ENCODE measurements at regions not wholly inside any gene's neighbourhood (a gene's known extent, or its start where the extent isn't known, plus 50 kb on each side); places are given as distances from the start of the nearest gene placed in this dataset.

- Histone ChIP-seq H3K4me3 (no peak overlapping the region), H3K27me3 (peaks cover 9% of the 10 kb centered on the region), H3K9me3 (no peaks in the 10 kb centered on the region), H3K36me3 (no peaks in the 10 kb centered on the region), H3K27ac (no peak overlapping the region), H3K4me1 (no peaks in the 10 kb centered on the region)
- TF ChIP-seq CTCF (IDR thresholded peaks at IDR 0.05) (no peak), EP300 (IDR thresholded peaks at IDR 0.05) (no peak), POLR2AphosphoS5 (IDR thresholded peaks at IDR 0.05) (no peak), POLR2A (IDR thresholded peaks at IDR 0.05) (no peak)
- ATAC-seq = no peak
- 11 to 31% methylated on average over 1 of the region's 1 CpG for WGBS, 2 donors (ENCODE audit: low coverage in 1 of 2)
Measured at GRCh38 chr3:140828585-140828984, 113.1 kb upstream of the SLC25A36 start.

- no peaks in the 10 kb centered on the region for H3K4me1 ChIP-seq
- no peak overlapping the region for H3K4me3 ChIP-seq
- no peak overlapping the region for H3K27ac ChIP-seq
- ATAC-seq = no peak
- peaks cover 9% of the 10 kb centered on the region for H3K27me3 ChIP-seq
- TF ChIP-seq POLR2AphosphoS5 (IDR thresholded peaks at IDR 0.05) = no peak
- no peak for TF ChIP-seq CTCF (IDR thresholded peaks at IDR 0.05)
- no peak for TF ChIP-seq EP300 (IDR thresholded peaks at IDR 0.05)
- no peak for TF ChIP-seq POLR2A (IDR thresholded peaks at IDR 0.05)
- WGBS, 2 donors (ENCODE audit: low coverage in 1 of 2) = 89 to 90% methylated on average over 1 of the region's 1 CpG
- H3K9me3 ChIP-seq = no peaks in the 10 kb centered on the region
- H3K36me3 ChIP-seq = no peaks in the 10 kb centered on the region
Measured at GRCh38 chr3:140829796-140830195, 111.8 kb upstream of the SLC25A36 start.

- Histone ChIP-seq H3K27ac (no peak overlapping the region), H3K4me1 (no peaks in the 10 kb centered on the region), H3K27me3 (peaks cover 9% of the 10 kb centered on the region), H3K4me3 (no peak overlapping the region), H3K9me3 (no peaks in the 10 kb centered on the region), H3K36me3 (no peaks in the 10 kb centered on the region)
- ATAC-seq = no peak
- WGBS, 2 donors (ENCODE audit: low coverage in 1 of 2) = 60 to 100% methylated on average over 1 of the region's 1 CpG
- TF ChIP-seq CTCF (IDR thresholded peaks at IDR 0.05) (no peak), POLR2AphosphoS5 (IDR thresholded peaks at IDR 0.05) (no peak), POLR2A (IDR thresholded peaks at IDR 0.05) (no peak)
Measured at GRCh38 chr3:140830391-140830790, 111.2 kb upstream of the SLC25A36 start.

GRCh38 chr3:140832883-140833282 lies 108.8 kb upstream of the SLC25A36 start:
- ATAC-seq = no peak
- no peak overlapping the region for H3K27ac ChIP-seq
- WGBS, 2 donors (ENCODE audit: low coverage in 1 of 2) = 79 to 83% methylated on average over 3 of the region's 3 CpGs

More at GRCh38 chr3:140832883-140833282, 108.8 kb upstream of the SLC25A36 start:
- TF ChIP-seq POLR2A (IDR thresholded peaks at IDR 0.05) (no peak), CTCF (IDR thresholded peaks at IDR 0.05) (no peak), POLR2AphosphoS5 (IDR thresholded peaks at IDR 0.05) (no peak), EP300 (IDR thresholded peaks at IDR 0.05) (no peak)
- Histone ChIP-seq H3K9me3 (no peaks in the 10 kb centered on the region), H3K4me3 (no peak overlapping the region), H3K27me3 (peaks cover 9% of the 10 kb centered on the region), H3K4me1 (no peaks in the 10 kb centered on the region), H3K36me3 (no peaks in the 10 kb centered on the region)

Measured in gastroesophageal sphincter (tissue), 4 donors.